ENCODE measurements at regions not wholly inside any gene's neighbourhood (a gene's known extent, or its start where the extent isn't known, plus 50 kb on each side); places are given as distances from the start of the nearest gene placed in this dataset.
"Not testable (repeated sequence)": the region's sequence is repeated elsewhere in the genome, so short reads cannot be mapped to it uniquely, and the experiment has no call there.

DNA sequence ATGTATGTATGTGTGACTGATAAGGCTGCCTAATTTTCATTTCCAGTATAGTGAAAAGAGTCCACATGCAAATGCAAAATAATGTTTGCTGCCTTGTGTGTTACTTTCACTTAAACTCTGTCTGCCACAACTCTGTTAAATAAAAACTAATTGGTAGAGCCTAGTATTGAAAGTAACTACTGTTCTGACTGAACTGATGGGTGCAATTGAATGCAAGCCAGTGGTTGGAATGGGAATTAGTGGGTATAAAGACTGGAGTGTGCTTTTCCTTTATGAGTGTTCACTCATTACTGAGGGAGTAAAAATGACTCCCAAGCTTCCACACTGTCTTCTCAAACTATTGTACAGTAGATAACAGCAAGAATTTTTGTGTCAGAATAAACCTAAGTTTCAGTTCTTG lies 571.0 kb downstream of the TMTC2 start:
- H3K9me3 ChIP-seq (ENCODE audit: insufficient read depth, low read length), result no peaks in the 10 kb centered on the region
- H3K4me1 ChIP-seq (ENCODE audit: insufficient read depth, insufficient read length), result no peaks in the 10 kb centered on the region
- no peaks in the 10 kb centered on the region for H3K27me3 ChIP-seq (ENCODE audit: insufficient read depth, insufficient read length)
- no peak for TF ChIP-seq SUZ12 (IDR thresholded peaks at IDR 0.05; ENCODE audit: extremely low read depth, insufficient read depth, insufficient read length)
- TF ChIP-seq YY1 (IDR thresholded peaks at IDR 0.05; ENCODE audit: insufficient read depth, insufficient read length), result no peak
- TF ChIP-seq ZNF274 (IDR thresholded peaks at IDR 0.05; ENCODE audit: low read depth, low read length), result no peak
- DNase-seq (ENCODE audit: low read depth, low spot score), result no peak
- no peak overlapping the region for H3K4me3 ChIP-seq (ENCODE audit: insufficient read length, low read depth)
- no peak overlapping the region for H3K9ac ChIP-seq (ENCODE audit: insufficient read length, low read depth)
- H3K36me3 ChIP-seq (ENCODE audit: insufficient read depth, insufficient read length, low read length), result no peaks in the 10 kb centered on the region

DNA sequence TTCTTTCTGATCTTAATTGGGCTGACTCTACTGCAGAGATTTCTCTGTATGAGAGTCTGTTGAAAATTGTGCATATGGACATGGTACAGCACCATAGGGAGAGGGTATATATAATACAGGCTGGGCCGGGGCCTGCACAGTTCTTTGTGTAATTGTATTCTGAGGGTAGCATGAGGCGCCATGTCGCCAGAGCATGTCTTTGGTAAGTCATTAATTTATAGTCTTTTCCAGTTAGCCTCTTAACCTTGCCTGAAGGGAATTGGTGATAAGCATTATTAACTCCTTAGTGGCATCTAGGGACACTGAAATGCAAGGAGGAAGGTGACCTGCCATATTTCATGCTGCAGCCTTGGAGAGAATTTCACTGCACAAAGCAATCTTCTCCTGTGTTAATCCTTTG lies 569.9 kb downstream of the TMTC2 start:
- Histone ChIP-seq H3K9me3 (ENCODE audit: insufficient read depth, low read length) (no peaks in the 10 kb centered on the region), H3K4me3 (ENCODE audit: insufficient read length, low read depth) (no peak overlapping the region), H3K9ac (ENCODE audit: insufficient read length, low read depth) (no peak overlapping the region), H3K4me1 (ENCODE audit: insufficient read depth, insufficient read length) (no peaks in the 10 kb centered on the region), H3K36me3 (ENCODE audit: insufficient read depth, insufficient read length, low read length) (no peaks in the 10 kb centered on the region), H3K27me3 (ENCODE audit: insufficient read depth, insufficient read length) (no peaks in the 10 kb centered on the region)
- DNase-seq (ENCODE audit: low read depth, low spot score), result no peak
- TF ChIP-seq SUZ12 (IDR thresholded peaks at IDR 0.05; ENCODE audit: extremely low read depth, insufficient read depth, insufficient read length) (no peak), ZNF274 (IDR thresholded peaks at IDR 0.05; ENCODE audit: low read depth, low read length) (no peak), YY1 (IDR thresholded peaks at IDR 0.05; ENCODE audit: insufficient read depth, insufficient read length) (no peak)

DNA sequence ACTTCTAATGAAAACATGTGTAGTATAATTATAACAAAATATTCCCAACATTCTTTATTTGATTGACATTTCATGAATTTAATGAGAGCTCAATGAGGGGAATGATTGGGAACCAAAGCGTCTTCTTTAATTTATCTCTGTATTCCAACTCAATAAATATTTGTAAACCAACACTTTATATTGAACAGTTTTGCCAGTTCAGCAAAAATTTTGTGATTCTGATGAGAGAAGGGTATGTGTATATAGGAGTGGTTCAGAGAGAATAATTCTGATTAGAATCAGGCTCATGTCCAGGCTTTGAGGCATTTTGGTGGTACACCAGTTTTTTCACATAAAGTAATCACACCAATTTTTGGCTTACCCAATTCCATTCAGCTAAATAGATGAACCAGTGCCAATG lies 564.2 kb downstream of the TMTC2 start:
- Histone ChIP-seq H3K4me3 (ENCODE audit: insufficient read length, low read depth) (no peak overlapping the region), H3K9ac (ENCODE audit: insufficient read length, low read depth) (no peak overlapping the region), H3K4me1 (ENCODE audit: insufficient read depth, insufficient read length) (no peaks in the 10 kb centered on the region), H3K27me3 (ENCODE audit: insufficient read depth, insufficient read length) (no peaks in the 10 kb centered on the region), H3K9me3 (ENCODE audit: insufficient read depth, low read length) (no peaks in the 10 kb centered on the region), H3K36me3 (ENCODE audit: insufficient read depth, insufficient read length, low read length) (no peaks in the 10 kb centered on the region)
- TF ChIP-seq YY1 (IDR thresholded peaks at IDR 0.05; ENCODE audit: insufficient read depth, insufficient read length) (no peak), SUZ12 (IDR thresholded peaks at IDR 0.05; ENCODE audit: extremely low read depth, insufficient read depth, insufficient read length) (no peak), ZNF274 (IDR thresholded peaks at IDR 0.05; ENCODE audit: low read depth, low read length) (no peak)
- no peak for DNase-seq (ENCODE audit: low read depth, low spot score)

DNA sequence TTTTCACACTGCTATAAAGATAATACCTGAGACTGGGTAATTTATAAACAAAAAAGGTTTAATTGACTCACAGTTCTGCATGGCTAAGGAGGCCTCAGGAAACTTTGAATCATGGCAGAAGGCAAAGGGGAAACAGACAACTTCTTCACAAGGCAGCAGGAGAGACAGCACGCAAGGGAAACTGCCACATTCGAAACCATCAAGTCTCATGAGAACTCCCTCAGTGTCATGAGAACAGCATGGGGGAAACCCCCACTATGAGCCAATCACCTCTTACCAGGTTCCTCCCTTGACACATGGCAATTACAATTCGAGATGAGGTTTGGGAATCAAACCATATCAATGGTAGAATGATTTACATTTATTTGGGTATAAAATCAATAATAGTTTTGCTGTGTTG lies 558.5 kb downstream of the TMTC2 start:
- TF ChIP-seq ZNF274 (IDR thresholded peaks at IDR 0.05; ENCODE audit: low read depth, low read length) (no peak), YY1 (IDR thresholded peaks at IDR 0.05; ENCODE audit: insufficient read depth, insufficient read length) (no peak), SUZ12 (IDR thresholded peaks at IDR 0.05; ENCODE audit: extremely low read depth, insufficient read depth, insufficient read length) (no peak)
- no peak overlapping the region for H3K4me3 ChIP-seq (ENCODE audit: insufficient read length, low read depth)

GRCh38 chr12:83244001-83244400 lies 557.3 kb downstream of the TMTC2 start:
- TF ChIP-seq SUZ12 (IDR thresholded peaks at IDR 0.05; ENCODE audit: extremely low read depth, insufficient read depth, insufficient read length) (no peak), YY1 (IDR thresholded peaks at IDR 0.05; ENCODE audit: insufficient read depth, insufficient read length) (no peak), ZNF274 (IDR thresholded peaks at IDR 0.05; ENCODE audit: low read depth, low read length) (no peak)
- Histone ChIP-seq H3K4me1 (ENCODE audit: insufficient read depth, insufficient read length) (no peaks in the 10 kb centered on the region), H3K9me3 (ENCODE audit: insufficient read depth, low read length) (no peaks in the 10 kb centered on the region), H3K9ac (ENCODE audit: insufficient read length, low read depth) (no peak overlapping the region), H3K36me3 (ENCODE audit: insufficient read depth, insufficient read length, low read length) (no peaks in the 10 kb centered on the region), H3K27me3 (ENCODE audit: insufficient read depth, insufficient read length) (no peaks in the 10 kb centered on the region), H3K4me3 (ENCODE audit: insufficient read length, low read depth) (no peak overlapping the region)
- DNase-seq (ENCODE audit: low read depth, low spot score), result no peak

More for the DNA sequence above, 558.5 kb downstream of the TMTC2 start:
- Histone ChIP-seq H3K9ac (ENCODE audit: insufficient read length, low read depth) (no peak overlapping the region), H3K27me3 (ENCODE audit: insufficient read depth, insufficient read length) (no peaks in the 10 kb centered on the region), H3K36me3 (ENCODE audit: insufficient read depth, insufficient read length, low read length) (no peaks in the 10 kb centered on the region), H3K4me1 (ENCODE audit: insufficient read depth, insufficient read length) (no peaks in the 10 kb centered on the region), H3K9me3 (ENCODE audit: insufficient read depth, low read length) (no peaks in the 10 kb centered on the region)
- no peak for DNase-seq (ENCODE audit: low read depth, low spot score)

- H3K9me3 ChIP-seq (ENCODE audit: insufficient read depth, low read length); H3K4me3 ChIP-seq (ENCODE audit: insufficient read length, low read depth); H3K4me1 ChIP-seq (ENCODE audit: insufficient read depth, insufficient read length); H3K9ac ChIP-seq (ENCODE audit: insufficient read length, low read depth); H3K36me3 ChIP-seq (ENCODE audit: insufficient read depth, insufficient read length, low read length); DNase-seq (ENCODE audit: low read depth, low spot score); H3K27me3 ChIP-seq (ENCODE audit: insufficient read depth, insufficient read length): not testable (repeated sequence)
Observed at GRCh38 chr12:83233987-83234386, 547.3 kb downstream of the TMTC2 start.

DNA sequence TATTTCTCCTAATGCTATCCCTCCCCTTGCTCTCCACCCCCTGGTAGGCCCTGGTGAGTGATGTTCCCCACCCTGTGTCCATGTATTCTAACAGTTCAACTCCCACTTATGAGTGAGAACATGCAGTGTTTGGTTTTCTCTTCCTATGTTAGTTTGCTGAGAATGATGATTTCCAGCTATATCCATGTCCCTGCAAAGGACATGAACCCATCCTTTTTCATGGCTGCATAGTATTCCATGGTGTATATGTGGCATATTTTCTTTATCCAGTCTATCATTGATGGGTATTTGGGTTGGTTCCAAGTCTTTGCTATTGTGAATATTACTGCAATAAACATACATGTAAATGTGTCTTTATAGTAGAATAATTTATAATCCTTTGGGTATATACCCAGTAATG lies 540.3 kb downstream of the TMTC2 start:
- not testable (repeated sequence) for H3K9me3 ChIP-seq (ENCODE audit: insufficient read depth, low read length); H3K9ac ChIP-seq (ENCODE audit: insufficient read length, low read depth); H3K36me3 ChIP-seq (ENCODE audit: insufficient read depth, insufficient read length, low read length); H3K4me1 ChIP-seq (ENCODE audit: insufficient read depth, insufficient read length); H3K4me3 ChIP-seq (ENCODE audit: insufficient read length, low read depth); H3K27me3 ChIP-seq (ENCODE audit: insufficient read depth, insufficient read length); DNase-seq (ENCODE audit: low read depth, low spot score)

DNA sequence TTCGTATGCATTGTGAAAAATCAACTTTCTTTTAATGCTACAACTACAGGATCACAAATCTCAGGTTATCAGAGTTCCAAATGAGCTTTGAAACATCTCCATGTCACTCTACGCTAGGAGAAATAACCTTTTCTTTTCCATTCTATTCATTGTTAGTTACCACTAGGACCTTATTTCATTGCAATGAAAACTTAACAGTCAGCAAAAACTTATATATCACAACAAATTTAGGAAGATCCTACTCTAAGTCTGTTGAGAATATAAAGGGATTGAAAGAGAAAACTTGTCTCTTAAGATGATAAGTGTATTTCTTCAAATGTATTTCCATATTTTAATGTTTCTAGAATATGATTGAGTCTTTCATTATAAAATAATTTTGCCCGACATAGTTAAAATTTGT lies 539.1 kb downstream of the TMTC2 start:
- no peaks in the 10 kb centered on the region for H3K27me3 ChIP-seq (ENCODE audit: insufficient read depth, insufficient read length)
- no peak overlapping the region for H3K9ac ChIP-seq (ENCODE audit: insufficient read length, low read depth)
- no peaks in the 10 kb centered on the region; the same call in 1 of the 2 replicates for H3K9me3 ChIP-seq (ENCODE audit: insufficient read depth, low read length)
- no peaks in the 10 kb centered on the region for H3K4me1 ChIP-seq (ENCODE audit: insufficient read depth, insufficient read length)
- TF ChIP-seq SUZ12 (IDR thresholded peaks at IDR 0.05; ENCODE audit: extremely low read depth, insufficient read depth, insufficient read length) (no peak), ZNF274 (IDR thresholded peaks at IDR 0.05; ENCODE audit: low read depth, low read length) (no peak), YY1 (IDR thresholded peaks at IDR 0.05; ENCODE audit: insufficient read depth, insufficient read length) (no peak)
- no peaks in the 10 kb centered on the region for H3K36me3 ChIP-seq (ENCODE audit: insufficient read depth, insufficient read length, low read length)
- no peak for DNase-seq (ENCODE audit: low read depth, low spot score)
- H3K4me3 ChIP-seq (ENCODE audit: insufficient read length, low read depth), result no peak overlapping the region
